GM21619 (cell line): ENCODE measurements at regions not wholly inside any gene's neighbourhood (a gene's known extent, or its start where the extent isn't known, plus 50 kb on each side); places are given as distances from the start of the nearest gene placed in this dataset.
"Not testable (repeated sequence)": the region's sequence is repeated elsewhere in the genome, so short reads cannot be mapped to it uniquely, and the experiment has no call there.

Source experiments
- ATAC-seq: cut with Tn5 transposase; IDR thresholded peaks from one replicate; pipeline ENCODE4 v1.9.1; 2021; ENCODE audit not compliant: unreplicated experiment

DNA sequence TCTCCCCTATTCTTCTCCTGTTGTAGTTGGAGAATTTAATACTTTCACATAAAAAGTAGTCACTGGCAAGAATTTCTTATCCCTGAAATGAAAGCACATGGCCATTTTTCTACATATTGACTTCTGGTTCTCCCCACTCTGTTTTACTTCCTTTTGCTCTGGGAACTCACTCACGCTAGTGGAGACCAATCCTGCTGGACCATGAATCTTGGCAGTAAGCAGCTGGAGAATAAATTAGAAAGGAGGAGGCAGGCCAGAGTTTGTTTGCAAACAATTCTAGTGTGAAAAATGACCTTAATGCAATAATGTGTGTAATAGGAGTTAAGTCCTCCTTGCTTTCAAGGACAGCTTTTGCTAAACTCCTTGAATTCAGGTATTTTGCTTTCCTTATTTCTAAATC, 412.3 kb upstream of the CHORDC1 start:
- ATAC-seq = no peak

DNA sequence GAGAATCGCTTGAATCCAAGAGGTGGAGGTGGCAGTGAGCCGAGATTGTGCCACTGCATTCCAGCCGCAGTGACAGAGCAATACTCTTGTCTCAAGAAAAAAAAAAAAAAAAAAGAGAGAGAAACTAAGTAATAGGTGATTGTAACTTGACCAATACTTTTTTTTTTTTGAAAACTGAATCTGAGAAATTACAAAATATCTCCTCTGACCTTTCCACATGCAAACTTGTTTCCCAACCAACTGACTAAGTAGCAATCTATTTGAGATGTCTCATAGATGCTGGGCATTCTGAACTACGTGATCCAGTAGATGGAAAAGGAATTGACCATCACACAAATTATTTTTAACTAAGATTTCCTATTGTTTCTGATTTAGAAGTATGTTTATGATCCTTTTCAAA, 407.3 kb upstream of the CHORDC1 start:
- ATAC-seq = no peak

DNA sequence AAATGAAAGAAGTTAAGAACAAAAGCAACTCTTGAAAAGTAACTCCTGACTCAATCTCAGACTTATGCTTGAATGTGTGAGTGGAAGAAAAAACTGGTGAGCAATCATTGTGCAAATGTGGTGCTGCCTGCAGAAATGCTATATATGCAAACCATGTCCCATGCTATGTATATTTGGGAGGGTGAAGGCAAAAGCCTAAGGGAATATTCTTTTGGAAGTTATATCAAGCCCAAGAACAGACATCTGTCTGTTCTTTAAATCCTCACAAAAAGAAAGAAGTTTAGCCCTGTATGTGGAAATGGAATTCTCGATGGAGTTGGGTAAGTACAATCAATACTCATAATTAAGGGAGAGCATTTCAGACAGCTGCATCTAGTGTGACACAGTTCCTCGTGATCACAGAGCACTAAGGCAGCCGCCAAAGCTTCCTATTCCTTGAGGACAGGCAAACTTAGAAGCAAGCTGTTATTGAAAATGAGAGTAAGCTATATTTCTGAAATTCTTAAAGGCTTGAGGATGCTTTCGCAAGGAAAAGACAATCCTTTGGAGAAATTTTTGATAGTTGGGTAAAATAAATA, 406.5 kb upstream of the CHORDC1 start:
- no peak for ATAC-seq

GRCh38 chr11:90614318-90614717, 391.5 kb upstream of the CHORDC1 start:
- no peak for ATAC-seq

DNA sequence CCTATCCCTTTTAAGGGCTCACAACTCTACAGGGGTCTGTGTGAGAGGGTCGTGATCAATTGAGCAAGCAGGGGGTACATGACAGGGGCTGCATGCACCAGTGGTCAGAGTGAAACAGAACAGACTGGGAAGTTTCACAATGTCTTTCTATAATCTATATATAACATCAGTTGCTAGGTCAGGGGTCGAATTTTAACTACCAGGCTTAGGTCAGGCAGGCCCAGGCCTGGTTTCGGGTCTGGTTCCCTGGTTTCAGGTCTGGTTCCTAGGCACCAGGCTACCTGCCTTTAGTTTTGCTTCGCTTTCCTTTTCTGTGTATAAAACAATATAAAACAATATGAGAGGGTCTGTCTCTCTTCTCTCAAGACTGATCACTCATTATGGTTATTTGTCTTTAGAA, 390.2 kb upstream of the CHORDC1 start:
- ATAC-seq = not testable (repeated sequence)

DNA sequence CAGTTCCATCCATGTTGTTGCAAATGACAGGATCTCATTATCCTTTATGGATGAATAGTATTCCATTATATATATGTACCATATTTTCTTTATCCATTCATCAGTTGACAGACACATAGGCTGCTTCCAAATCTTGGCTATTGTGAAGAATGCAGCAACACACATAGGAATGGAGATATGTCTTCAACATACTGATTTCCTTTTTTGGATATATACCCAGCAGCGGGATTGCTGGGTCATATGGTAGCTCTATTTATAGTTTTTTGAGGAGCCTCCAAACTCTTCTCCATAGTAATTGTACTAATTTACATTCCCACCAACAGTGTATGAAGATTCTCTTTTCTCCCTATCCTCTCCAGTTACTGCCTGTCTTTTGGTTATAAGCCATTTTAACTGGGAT, 383.9 kb upstream of the CHORDC1 start:
- ATAC-seq = no peak

DNA sequence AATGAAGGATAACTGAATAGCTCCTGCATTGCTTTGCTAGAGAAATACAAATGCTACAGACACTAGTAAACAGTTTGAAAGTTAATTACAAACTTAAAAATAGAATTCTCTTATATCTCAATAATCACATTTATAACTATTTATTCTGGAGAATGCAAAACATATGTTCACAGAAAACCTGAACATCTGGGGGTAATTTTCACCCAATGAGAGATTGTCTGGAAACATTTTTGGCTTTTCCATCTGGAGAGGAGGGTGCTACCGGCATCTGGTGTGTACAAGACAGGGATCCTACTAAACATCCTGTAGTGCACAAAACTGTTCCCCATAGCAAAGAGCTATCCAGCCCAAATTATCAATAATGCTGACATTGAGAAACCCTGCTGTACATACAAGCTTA, 378.4 kb upstream of the CHORDC1 start:
- no peak for ATAC-seq

GRCh38 chr11:90594658-90595057, 371.8 kb upstream of the CHORDC1 start:
- ATAC-seq = no peak

DNA sequence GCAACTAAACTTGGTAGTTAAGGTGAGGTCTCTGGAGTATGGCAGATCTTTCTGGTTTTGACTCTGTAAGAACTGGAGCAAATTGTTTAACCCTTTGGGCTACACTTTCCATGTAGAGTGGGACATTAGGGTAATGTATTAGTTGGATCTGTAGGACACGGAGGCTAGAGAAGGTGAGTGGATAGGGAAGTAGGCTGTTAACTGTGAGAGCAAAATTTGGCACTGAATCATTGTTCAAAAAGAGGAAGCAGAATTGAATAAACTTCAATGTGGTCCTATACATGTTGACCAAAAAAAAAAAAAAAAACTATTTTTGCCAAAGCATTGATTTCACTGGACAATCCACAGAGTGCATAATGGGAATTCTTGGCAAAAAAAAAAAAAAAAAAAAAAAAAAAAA, 370.2 kb upstream of the CHORDC1 start:
- no peak for ATAC-seq

- ATAC-seq = no peak
Observed at GRCh38 chr11:90590286-90590685, 367.4 kb upstream of the CHORDC1 start.

DNA sequence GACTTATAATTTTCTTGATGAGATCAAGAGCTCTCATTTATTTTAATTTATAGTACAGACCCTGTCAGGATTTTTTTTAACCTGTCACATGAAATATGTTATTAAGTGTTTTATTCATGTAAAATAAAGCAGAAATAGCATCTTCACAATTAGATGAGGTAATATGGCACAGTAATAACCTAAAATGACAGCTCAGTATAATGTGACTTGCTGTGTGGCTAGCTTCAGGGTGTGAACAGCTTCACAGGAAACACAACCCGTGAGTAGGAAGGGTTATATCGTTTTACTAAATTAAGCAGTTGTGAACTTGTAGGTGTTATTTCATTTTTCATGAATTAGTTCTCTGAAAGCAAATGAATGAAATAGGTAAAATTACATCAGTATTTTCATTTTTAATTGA, 366.9 kb upstream of the CHORDC1 start:
- no peak for ATAC-seq

DNA sequence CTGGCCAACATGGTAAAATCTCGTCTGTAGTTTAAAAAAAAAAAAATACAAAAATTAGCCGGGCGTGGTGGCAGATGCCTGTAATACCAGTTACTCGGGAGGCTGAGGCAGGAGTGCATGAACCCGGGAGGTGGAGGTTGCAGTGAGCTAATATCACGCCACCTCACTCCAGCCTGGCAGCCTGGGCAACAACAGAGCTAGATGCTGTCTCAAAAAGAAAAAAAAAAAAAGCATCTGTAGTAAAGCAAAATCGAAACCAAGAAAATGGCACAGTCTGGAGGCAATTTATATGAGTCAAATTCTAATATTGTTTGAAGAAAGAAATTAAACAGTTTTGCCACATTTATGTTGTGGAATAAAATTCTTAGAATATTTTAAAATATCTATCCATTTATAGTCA, 365.0 kb upstream of the CHORDC1 start:
- ATAC-seq = no peak

- ATAC-seq = no peak
Observed at GRCh38 chr11:90585491-90585890, 362.6 kb upstream of the CHORDC1 start.

DNA sequence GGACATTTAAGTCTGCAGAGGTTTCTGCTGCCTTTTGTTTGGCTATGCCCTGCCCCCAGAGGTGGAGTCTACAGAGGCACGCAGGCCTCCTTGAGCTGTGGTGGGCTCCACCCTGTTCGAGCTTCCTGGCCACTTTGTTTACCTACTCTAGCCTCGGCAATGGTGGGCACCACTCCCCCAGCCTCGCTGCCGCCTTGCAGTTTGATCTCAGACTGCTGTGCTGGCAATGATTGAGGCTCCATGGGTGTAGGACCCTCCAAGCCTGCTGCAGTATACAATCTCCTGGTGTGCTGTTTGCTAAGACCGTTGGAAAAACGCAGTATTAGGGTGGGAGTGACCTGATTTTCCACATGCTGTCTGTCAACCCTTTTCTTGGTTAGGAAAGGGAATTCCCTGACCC, 360.1 kb upstream of the CHORDC1 start:
- ATAC-seq = not testable (repeated sequence)

- no peak for ATAC-seq
Observed at GRCh38 chr11:90564531-90564930, 341.7 kb upstream of the CHORDC1 start.

DNA sequence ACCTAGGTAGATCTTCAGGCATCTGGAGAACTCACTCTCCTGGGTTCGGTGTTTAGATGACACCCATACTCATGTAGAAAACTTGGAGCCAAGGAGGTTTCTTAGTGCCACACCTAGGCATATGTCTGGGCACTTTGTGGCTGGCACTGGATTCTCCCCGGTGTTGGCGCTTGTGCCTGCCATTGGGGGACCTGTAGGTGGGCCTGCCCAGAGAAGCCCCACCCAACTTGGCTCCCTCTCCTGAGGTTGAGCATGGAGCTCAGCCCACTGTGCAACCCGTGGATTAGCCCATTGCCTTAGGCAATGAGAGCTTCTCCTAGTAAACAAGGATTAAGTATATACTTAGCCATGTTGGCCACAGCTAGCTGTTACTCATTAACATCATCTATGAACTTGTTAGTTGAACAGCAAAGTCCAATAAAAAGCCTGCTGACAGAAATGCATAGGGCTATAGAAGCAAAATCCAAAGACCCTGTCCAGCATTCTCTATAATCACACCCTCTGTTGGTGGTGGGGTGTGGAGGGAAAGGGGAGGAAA, 335.5 kb upstream of the CHORDC1 start:
- no peak for ATAC-seq

DNA sequence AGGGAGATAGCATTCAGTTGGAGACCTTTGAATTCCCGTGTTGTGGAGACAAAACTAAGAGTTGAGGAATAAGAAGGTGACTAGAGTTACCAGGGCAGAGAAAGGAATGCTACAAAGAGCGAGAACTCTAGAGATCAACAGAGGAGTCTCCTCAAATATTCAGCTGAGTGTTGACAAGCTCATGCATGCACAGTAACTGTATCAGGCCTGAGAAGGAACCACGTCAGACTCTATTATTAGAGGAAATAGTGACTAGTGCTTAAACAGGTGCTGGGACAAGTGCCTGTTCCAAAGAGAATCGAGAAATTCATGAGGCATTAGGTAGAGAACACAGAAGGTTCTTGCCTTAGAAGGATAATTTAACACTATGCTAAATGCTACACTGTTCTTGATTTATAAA, 333.8 kb upstream of the CHORDC1 start:
- ATAC-seq = no peak

DNA sequence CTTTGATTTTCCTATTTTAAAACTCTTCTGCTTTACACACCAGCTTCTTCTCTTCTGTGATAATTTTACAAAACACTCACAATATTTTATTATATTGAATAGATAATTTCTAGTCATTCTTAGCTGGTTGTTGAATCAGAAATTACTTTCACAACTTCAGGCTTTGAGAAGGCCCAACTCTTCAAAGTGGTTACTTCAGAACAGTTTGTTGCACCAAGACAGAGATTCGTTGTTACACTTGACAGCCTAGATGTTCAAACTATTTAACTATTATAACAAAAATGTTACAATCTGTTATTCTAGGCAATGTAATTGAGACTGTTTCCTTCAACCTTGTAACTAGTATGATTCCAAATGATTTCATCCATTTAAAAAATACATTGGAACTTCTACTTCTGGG, 333.2 kb upstream of the CHORDC1 start:
- ATAC-seq = no peak

DNA sequence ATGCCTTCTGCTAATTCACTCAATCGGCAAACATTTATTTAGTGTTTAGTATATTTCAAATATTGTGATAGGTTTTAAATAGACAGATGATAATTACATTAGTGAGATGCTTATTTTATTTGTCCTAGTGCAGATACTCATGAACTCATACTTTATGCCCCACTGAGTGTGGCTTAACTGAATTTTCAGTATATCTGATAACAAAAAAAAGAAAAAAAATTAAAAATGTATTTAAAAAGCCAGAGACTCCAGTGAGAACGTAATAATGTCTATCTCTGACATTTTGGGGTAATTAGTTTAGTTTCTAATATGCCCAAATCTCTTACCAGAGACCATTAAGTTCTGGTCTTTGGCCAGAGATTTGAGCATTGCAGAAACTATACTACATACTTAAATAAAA, 332.6 kb upstream of the CHORDC1 start:
- ATAC-seq = no peak

DNA sequence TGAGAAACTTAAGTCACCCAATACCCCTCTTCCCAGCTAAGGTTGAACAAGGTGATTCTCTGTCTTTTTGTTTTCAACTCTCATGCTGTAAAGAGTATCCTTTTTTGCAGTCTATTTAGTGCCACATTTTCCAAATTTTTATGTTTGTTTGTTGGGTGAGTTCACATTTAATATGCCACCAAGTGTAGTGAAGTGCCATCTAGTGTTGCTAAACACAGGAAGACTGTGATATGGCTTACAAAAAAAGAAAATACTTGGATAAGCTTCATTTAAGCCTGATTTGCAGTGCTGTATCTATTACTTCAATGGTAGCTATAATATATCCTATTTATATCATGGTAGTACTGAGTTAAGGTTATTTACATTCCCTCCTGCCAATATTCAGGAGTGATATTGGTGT, 319.2 kb upstream of the CHORDC1 start:
- no peak for ATAC-seq

- no peak for ATAC-seq
Observed at GRCh38 chr11:90536301-90536700, 313.5 kb upstream of the CHORDC1 start.

- ATAC-seq = no peak
Observed at GRCh38 chr11:90532125-90532524, 309.3 kb upstream of the CHORDC1 start.

DNA sequence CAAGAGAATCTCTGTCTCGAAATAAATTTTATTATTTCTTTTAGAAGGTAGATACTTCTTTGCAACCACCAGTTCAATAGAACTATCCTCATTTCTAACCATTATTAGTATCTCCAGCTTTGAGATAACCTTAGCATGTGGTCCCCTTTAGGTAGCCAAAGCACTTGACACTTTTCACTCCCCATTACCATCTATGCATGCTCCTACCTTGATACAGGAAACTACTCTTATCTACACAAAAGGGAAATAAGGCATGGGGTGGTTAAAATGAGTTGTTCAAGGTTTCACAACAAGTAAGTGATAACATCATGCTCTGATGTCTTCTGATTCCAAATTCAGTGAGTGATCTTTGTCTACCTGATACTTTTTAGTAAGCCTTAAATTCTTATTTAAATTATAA, 308.2 kb upstream of the CHORDC1 start:
- ATAC-seq = no peak
